HG02884 (cell line): ENCODE measurements at regions not wholly inside any gene's neighbourhood (a gene's known extent, or its start where the extent isn't known, plus 50 kb on each side); places are given as distances from the start of the nearest gene placed in this dataset.

Source experiments
- ATAC-seq: cut with Tn5 transposase; IDR thresholded peaks from one replicate; pipeline ENCODE4 v1.9.1; 2021; ENCODE audit warnings: mild to moderate bottlenecking, moderate library complexity; ENCODE audit not compliant: unreplicated experiment

DNA sequence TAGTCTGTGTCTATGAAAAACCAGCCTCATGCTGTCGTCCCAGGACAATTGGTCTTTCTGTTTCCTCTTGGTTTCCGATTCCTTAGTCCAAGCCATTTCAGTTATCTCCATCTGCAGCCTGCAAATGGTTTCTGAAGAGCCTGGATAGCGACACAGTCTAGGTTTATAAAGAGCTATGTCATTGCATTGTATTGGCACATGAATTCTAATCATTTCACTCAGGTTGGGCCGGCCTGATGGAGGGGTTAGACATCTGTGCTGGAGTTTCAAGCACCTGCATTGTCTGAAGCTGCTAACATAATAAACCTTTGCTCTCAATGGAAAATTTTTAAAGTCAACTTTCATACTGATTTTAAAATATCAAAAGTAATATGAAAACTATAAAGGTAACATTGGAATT, 232.6 kb upstream of the MAP3K7 start:
- no peak for ATAC-seq

- no peak for ATAC-seq
These were observed 231.3 kb upstream of the MAP3K7 start for GRCh38 chr6:90818163-90818562.

GRCh38 chr6:90816764-90817163, 229.9 kb upstream of the MAP3K7 start:
- no peak for ATAC-seq

DNA sequence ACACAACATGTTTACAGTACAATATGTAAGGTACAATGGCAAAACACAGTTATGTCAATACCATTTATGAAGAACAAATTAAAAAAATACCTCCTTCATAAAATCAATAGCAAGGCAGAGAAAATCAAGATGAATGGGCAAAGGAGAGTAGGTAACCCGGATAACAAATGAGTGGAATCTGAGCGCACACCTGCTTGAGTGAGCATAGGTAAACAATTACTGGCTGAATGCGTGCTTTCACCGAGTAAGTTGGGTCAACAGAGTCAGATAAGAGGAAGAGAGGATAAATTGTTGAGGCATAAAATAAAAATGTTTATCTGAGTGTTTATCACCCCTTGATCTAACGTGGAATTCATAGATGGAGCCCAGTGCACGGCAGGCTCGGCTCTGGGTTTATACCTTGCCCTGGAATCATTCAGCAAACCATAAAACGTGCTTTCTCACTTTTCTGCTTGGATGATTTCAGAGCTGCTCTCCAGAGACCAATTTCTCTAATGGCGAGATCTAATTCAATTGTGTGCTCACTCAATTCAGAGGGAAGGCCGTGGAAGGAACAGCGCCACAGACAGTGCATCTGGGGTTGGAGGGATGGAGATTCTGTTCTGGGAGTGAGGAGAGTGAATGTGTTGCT, 224.8 kb upstream of the MAP3K7 start:
- no peak for ATAC-seq

DNA sequence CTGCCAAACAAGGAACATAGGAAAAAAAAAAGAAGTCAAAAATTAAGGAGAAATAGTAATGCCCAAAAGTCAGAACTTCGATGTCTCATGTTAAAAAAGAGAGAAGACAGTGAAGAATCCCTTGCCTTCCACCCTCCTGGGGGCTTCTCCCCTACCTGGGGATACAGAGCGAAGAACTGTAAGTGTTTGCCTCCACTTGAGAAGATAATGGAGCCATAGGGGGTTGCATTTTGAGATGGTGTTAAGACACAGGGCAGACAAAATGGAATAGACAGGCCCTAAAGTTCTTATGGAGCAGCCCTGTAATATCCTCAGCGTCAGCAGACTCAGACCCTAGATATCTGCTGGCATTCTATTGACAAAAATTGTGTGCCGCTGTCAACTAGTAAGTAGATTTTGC, 222.2 kb upstream of the MAP3K7 start:
- no peak for ATAC-seq

- ATAC-seq, result no peak
These were observed 221.2 kb upstream of the MAP3K7 start for GRCh38 chr6:90807791-90808701.

- no peak for ATAC-seq
These were observed 218.8 kb upstream of the MAP3K7 start for GRCh38 chr6:90805619-90806155.

GRCh38 chr6:90803956-90804355, 217.1 kb upstream of the MAP3K7 start:
- no peak for ATAC-seq

DNA sequence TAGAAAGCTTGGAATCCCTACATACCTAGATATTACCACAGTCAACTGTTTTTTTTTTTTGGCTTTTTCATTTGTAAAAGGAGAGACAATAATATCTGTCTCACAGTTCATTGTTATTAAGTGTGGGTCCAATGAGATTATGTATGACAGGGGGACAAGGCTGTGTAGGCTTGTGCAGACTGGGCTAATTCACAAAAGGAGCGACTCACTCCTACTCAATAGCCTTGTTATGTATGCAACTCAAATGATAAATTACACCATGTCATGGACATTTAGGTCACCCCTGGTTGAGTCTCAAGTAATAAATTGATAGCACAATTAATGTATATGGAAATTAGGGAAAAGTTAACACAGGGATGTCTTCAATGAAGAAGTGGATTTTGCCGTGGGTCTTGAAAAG, 208.2 kb upstream of the MAP3K7 start:
- no peak for ATAC-seq

- ATAC-seq, result no peak
These were observed 206.9 kb upstream of the MAP3K7 start for GRCh38 chr6:90793771-90794170.

GRCh38 chr6:90790696-90791095, 203.8 kb upstream of the MAP3K7 start:
- no peak for ATAC-seq

DNA sequence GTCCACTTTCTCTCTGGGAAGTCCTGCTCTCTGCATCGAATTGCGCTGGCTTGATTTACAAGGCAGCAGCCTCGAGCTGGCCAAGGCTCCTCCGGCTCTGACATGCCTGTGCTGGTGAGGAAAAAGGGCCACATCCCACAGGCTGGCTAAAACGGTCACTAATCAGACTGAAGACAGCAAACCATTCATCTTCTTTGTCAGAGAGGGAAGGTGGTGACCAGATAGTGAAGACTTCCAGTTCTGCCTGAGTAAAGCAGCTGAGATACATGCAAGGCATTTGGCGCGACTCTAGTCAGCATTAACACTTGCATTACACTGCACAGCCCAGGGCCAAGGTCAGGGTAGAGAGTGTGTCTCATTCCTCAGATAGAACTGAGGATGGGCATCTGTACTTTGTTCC, 203.2 kb upstream of the MAP3K7 start:
- ATAC-seq, result no peak

DNA sequence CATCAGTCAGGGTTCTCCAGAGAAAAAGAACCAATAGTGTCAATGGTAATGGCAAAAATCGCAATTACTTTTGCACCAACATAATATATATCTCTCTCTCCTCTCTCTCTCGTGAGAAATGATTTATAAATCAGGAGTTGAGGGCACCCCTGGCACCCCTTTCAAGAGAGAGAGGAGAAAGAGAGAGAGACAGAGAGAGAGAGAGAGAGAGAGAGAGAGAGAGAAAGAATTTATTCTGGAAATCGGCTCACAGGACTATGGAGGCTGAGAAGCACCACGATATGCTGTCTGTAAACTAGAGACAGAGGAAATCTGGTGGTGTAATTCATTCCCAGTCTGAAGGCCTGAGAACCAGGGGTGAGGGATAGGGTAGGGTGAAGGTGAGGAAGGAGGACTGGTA, 201.9 kb upstream of the MAP3K7 start:
- ATAC-seq, result no peak

GRCh38 chr6:90787446-90787845, 200.6 kb upstream of the MAP3K7 start:
- no peak for ATAC-seq

DNA sequence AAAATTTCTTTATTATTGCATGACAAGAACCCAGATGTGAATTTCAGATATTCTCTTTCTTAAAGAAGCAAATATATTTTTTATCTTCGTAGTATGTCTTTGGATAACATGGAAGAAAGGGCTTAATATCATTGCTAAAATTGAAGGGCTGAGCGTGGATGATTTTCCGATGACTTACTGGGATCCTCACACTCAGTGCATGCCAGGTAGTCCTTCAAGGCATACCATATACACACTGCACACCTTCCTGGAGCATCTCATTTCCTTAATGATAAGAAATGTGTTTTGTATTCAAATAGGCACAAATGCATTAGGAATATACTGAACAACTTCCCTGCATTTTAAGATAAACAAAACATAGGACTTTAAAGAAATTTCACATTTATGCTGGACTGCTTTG, 193.9 kb upstream of the MAP3K7 start:
- no peak for ATAC-seq

DNA sequence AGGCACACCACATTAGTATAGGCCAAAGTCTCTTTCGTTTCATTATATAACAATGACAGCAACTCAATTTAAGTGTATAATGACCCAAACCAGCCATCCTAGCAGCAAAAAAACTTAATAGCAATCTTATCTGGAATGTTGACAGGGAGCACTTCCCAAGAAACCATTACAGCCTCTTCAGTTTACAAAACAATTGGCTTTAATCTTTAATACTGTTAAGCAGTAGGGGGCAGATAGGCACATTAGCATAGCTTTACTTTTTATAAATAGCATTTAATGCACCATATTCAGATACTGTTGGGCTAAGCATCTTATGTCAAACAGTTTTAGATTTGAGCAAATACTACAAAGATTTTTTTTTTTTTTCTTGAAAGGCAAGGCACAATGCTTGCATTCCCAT, 193.3 kb upstream of the MAP3K7 start:
- ATAC-seq, result no peak

- ATAC-seq, result no peak
These were observed 191.7 kb upstream of the MAP3K7 start for GRCh38 chr6:90778417-90779203.

DNA sequence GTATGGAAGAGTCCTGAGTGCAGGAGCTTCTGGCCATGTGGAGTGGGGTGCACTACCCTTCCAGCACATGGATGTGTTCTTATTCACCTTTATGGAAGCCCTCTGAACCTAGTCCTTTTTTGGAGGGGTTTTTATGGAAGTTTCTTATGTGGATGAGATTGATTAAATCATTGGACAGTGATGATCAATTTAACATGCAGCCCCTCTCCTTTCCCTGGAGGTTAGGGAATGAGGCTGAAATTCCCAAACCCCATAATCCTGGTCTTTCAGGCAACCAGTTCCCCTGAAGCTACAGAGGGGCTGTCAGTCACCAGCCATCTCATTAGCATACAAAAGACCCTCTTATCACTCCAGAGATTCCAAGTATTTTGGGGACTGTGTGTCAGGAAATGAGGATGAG, 183.9 kb upstream of the MAP3K7 start:
- no peak for ATAC-seq

DNA sequence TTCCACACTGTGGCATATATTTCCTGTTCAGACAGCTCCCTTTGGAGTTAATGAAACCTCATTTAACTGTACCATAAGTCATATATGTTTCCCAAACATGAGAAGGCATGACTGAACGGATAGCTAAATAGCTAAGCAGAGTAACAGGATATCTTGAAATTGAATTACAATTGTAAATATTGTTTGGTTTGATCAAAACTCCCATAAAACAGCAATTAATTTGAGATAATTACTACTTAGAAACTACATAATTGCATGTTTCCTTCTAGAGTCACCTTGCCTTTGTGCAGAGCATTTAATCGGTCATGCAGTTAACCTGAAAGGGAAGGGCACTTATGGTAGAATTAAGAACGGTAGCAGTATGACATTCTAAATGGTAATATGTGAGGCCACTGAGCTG, 179.0 kb upstream of the MAP3K7 start:
- no peak for ATAC-seq

DNA sequence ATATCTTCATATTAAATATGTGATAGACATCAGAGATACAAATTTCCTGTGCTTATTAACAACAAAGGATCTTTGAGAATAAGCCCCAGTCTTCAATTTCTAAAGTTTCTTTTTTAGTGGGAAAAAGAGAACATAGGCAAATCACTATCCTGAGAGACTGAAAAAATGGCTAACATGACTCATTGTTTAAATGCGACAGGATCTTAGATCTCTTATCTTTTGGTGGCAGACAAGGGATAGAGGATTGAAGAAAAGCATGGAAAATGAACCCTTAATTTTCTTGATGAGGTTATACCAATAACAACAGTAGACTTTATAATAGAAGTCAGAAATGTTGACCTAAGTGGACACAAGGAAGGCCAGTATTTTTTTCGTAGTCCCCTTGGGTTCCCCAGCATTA, 178.6 kb upstream of the MAP3K7 start:
- ATAC-seq, result no peak

GRCh38 chr6:90764001-90764400, 177.1 kb upstream of the MAP3K7 start:
- no peak for ATAC-seq
